HG03159 (cell line): ENCODE measurements at regions not wholly inside any gene's neighbourhood (a gene's known extent, or its start where the extent isn't known, plus 50 kb on each side); places are given as distances from the start of the nearest gene placed in this dataset.
A peak's percentile ranks its signal among the peaks of the same experiment; 100 is the strongest.
"Not testable (repeated sequence)": the region's sequence is repeated elsewhere in the genome, so short reads cannot be mapped to it uniquely, and the experiment has no call there.

Source experiments
- ATAC-seq: cut with Tn5 transposase; IDR thresholded peaks from one replicate; pipeline ENCODE4 v1.9.1; 2021; ENCODE audit warnings: mild to moderate bottlenecking, moderate library complexity; ENCODE audit not compliant: unreplicated experiment

GRCh38 chr5:63128761-63129160, 550.1 kb downstream of the LRRC70 start:
- no peak for ATAC-seq

- ATAC-seq: peak; percentile 49
These were observed 549.4 kb downstream of the LRRC70 start for GRCh38 chr5:63128018-63128417.

- no peak for ATAC-seq
These were observed 548.4 kb downstream of the LRRC70 start for GRCh38 chr5:63127054-63127453.

GRCh38 chr5:63125862-63126261, 547.2 kb downstream of the LRRC70 start:
- peak; percentile 81 for ATAC-seq

- no peak for ATAC-seq
These were observed 546.8 kb downstream of the LRRC70 start for GRCh38 chr5:63125392-63125791.

- no peak for ATAC-seq
These were observed 545.6 kb downstream of the LRRC70 start for GRCh38 chr5:63124266-63124665.

- ATAC-seq: no peak
These were observed 542.9 kb downstream of the LRRC70 start for GRCh38 chr5:63121471-63121870.

GRCh38 chr5:63118221-63118620, 539.6 kb downstream of the LRRC70 start:
- ATAC-seq: no peak

- no peak for ATAC-seq
These were observed 533.3 kb downstream of the LRRC70 start for GRCh38 chr5:63111891-63112290.

- no peak for ATAC-seq
These were observed 523.3 kb downstream of the LRRC70 start for GRCh38 chr5:63101870-63102269.

- no peak for ATAC-seq
These were observed 518.7 kb downstream of the LRRC70 start for GRCh38 chr5:63097286-63097685.

- ATAC-seq: no peak
These were observed 516.1 kb downstream of the LRRC70 start for GRCh38 chr5:63094730-63095129.

GRCh38 chr5:63089147-63089546, 510.5 kb downstream of the LRRC70 start:
- ATAC-seq: no peak

- no peak for ATAC-seq
These were observed 506.9 kb downstream of the LRRC70 start for GRCh38 chr5:63085561-63085960.

GRCh38 chr5:63083689-63084088, 505.1 kb downstream of the LRRC70 start:
- ATAC-seq: not testable (repeated sequence)

GRCh38 chr5:63081402-63081801, 502.8 kb downstream of the LRRC70 start:
- no peak for ATAC-seq

- ATAC-seq: no peak
These were observed 491.4 kb downstream of the LRRC70 start for GRCh38 chr5:63070001-63070400.

- no peak for ATAC-seq
These were observed 476.8 kb downstream of the LRRC70 start for GRCh38 chr5:63055421-63055820.

- ATAC-seq: no peak
These were observed 474.5 kb downstream of the LRRC70 start for GRCh38 chr5:63053019-63053638.

GRCh38 chr5:63050916-63051315, 472.3 kb downstream of the LRRC70 start:
- no peak for ATAC-seq

- ATAC-seq: no peak
These were observed 471.3 kb downstream of the LRRC70 start for GRCh38 chr5:63049935-63050334.

GRCh38 chr5:63043792-63044191, 465.2 kb downstream of the LRRC70 start:
- ATAC-seq: no peak

GRCh38 chr5:63032343-63032742, 453.7 kb downstream of the LRRC70 start:
- ATAC-seq: no peak
